ENCODE measurements at regions not wholly inside any gene's neighbourhood (a gene's known extent, or its start where the extent isn't known, plus 50 kb on each side); places are given as distances from the start of the nearest gene placed in this dataset.

- no peaks in the 10 kb centered on the region for H3K36me3 ChIP-seq (ENCODE audit: control insufficient read depth in 5 of 5, insufficient read depth in 5 of 5, low read length in 5 of 5)
- no peaks in the 10 kb centered on the region for H3K4me1 ChIP-seq (ENCODE audit: control insufficient read depth in 5 of 5, insufficient read depth in 5 of 5, low read length in 5 of 5)
- H3K4me3 ChIP-seq (ENCODE audit: low read depth in 1 of 5, low read length in 5 of 5), result no peak overlapping the region
These were observed 410.2 kb upstream of the LARGE1 start for GRCh38 chr22:34330432-34330831.

GRCh38 chr22:34333285-34333684 lies 413.0 kb upstream of the LARGE1 start:
- Histone ChIP-seq H3K9me3 (ENCODE audit: control insufficient read depth in 5 of 5, low read length in 5 of 5) (peaks cover 0 to 24% (median 17%) of the 10 kb centered on the region in 5 donors), H3K4me1 (ENCODE audit: control insufficient read depth in 5 of 5, insufficient read depth in 5 of 5, low read length in 5 of 5) (no peaks in the 10 kb centered on the region), H3K27me3 (ENCODE audit: control insufficient read depth in 5 of 5, insufficient read depth in 4 of 5, low read length in 5 of 5) (no peaks in the 10 kb centered on the region), H3K27ac (ENCODE audit: low read depth, low read length) (no peak overlapping the region), H3K36me3 (ENCODE audit: control insufficient read depth in 5 of 5, insufficient read depth in 5 of 5, low read length in 5 of 5) (no peaks in the 10 kb centered on the region), H3K9ac (ENCODE audit: low read length in 5 of 5) (no peak overlapping the region), H3K4me3 (ENCODE audit: low read depth in 1 of 5, low read length in 5 of 5) (no peak overlapping the region)

More at GRCh38 chr22:34330432-34330831, 410.2 kb upstream of the LARGE1 start:
- H3K27ac ChIP-seq (ENCODE audit: low read depth, low read length), result no peak overlapping the region
- H3K9me3 ChIP-seq (ENCODE audit: control insufficient read depth in 5 of 5, low read length in 5 of 5), result peaks cover 0 to 18% (median 14%) of the 10 kb centered on the region in 5 donors
- H3K27me3 ChIP-seq (ENCODE audit: control insufficient read depth in 5 of 5, insufficient read depth in 4 of 5, low read length in 5 of 5), result no peaks in the 10 kb centered on the region
- H3K9ac ChIP-seq (ENCODE audit: low read length in 5 of 5), result no peak overlapping the region

- Histone ChIP-seq H3K27ac (ENCODE audit: low read depth, low read length) (no peak overlapping the region), H3K4me1 (ENCODE audit: control insufficient read depth in 5 of 5, insufficient read depth in 5 of 5, low read length in 5 of 5) (no peaks in the 10 kb centered on the region), H3K27me3 (ENCODE audit: control insufficient read depth in 5 of 5, insufficient read depth in 4 of 5, low read length in 5 of 5) (no peaks in the 10 kb centered on the region), H3K36me3 (ENCODE audit: control insufficient read depth in 5 of 5, insufficient read depth in 5 of 5, low read length in 5 of 5) (no peaks in the 10 kb centered on the region), H3K9me3 (ENCODE audit: control insufficient read depth in 5 of 5, low read length in 5 of 5) (peaks cover 0 to 24% (median 17%) of the 10 kb centered on the region in 5 donors), H3K4me3 (ENCODE audit: low read depth in 1 of 5, low read length in 5 of 5) (peak overlapping the region in 1 of 5 donors; percentile 23), H3K9ac (ENCODE audit: low read length in 5 of 5) (no peak overlapping the region)
These were observed 414.6 kb upstream of the LARGE1 start for GRCh38 chr22:34334893-34335292.

GRCh38 chr22:34344702-34345101 lies 424.4 kb upstream of the LARGE1 start:
- Histone ChIP-seq H3K27me3 (ENCODE audit: control insufficient read depth in 5 of 5, insufficient read depth in 4 of 5, low read length in 5 of 5) (peaks cover 0 to 6% (median 0%) of the 10 kb centered on the region in 5 donors), H3K27ac (ENCODE audit: low read depth, low read length) (no peak overlapping the region), H3K9me3 (ENCODE audit: control insufficient read depth in 5 of 5, low read length in 5 of 5) (no peaks in the 10 kb centered on the region), H3K36me3 (ENCODE audit: control insufficient read depth in 5 of 5, insufficient read depth in 5 of 5, low read length in 5 of 5) (no peaks in the 10 kb centered on the region), H3K4me1 (ENCODE audit: control insufficient read depth in 5 of 5, insufficient read depth in 5 of 5, low read length in 5 of 5) (no peaks in the 10 kb centered on the region), H3K9ac (ENCODE audit: low read length in 5 of 5) (no peak overlapping the region), H3K4me3 (ENCODE audit: low read depth in 1 of 5, low read length in 5 of 5) (no peak overlapping the region)

GRCh38 chr22:34354071-34354817 lies 434.0 kb upstream of the LARGE1 start:
- H3K4me3 ChIP-seq (ENCODE audit: low read depth in 1 of 5, low read length in 5 of 5), result no peak overlapping the region
- H3K9me3 ChIP-seq (ENCODE audit: control insufficient read depth in 5 of 5, low read length in 5 of 5), result no peaks in the 10 kb centered on the region
- H3K36me3 ChIP-seq (ENCODE audit: control insufficient read depth in 5 of 5, insufficient read depth in 5 of 5, low read length in 5 of 5), result no peaks in the 10 kb centered on the region
- H3K9ac ChIP-seq (ENCODE audit: low read length in 5 of 5), result no peak overlapping the region
- peaks cover 0 to 3% (median 0%) of the 10 kb centered on the region in 5 donors for H3K4me1 ChIP-seq (ENCODE audit: control insufficient read depth in 5 of 5, insufficient read depth in 5 of 5, low read length in 5 of 5)
- peaks cover 0 to 7% (median 0%) of the 10 kb centered on the region in 5 donors for H3K27me3 ChIP-seq (ENCODE audit: control insufficient read depth in 5 of 5, insufficient read depth in 4 of 5, low read length in 5 of 5)
- H3K27ac ChIP-seq (ENCODE audit: low read depth, low read length), result no peak overlapping the region

- Histone ChIP-seq H3K4me3 (ENCODE audit: low read depth in 1 of 5, low read length in 5 of 5) (no peak overlapping the region), H3K27ac (ENCODE audit: low read depth, low read length) (no peak overlapping the region), H3K4me1 (ENCODE audit: control insufficient read depth in 5 of 5, insufficient read depth in 5 of 5, low read length in 5 of 5) (peaks cover 0 to 3% (median 0%) of the 10 kb centered on the region in 5 donors), H3K9me3 (ENCODE audit: control insufficient read depth in 5 of 5, low read length in 5 of 5) (no peaks in the 10 kb centered on the region), H3K36me3 (ENCODE audit: control insufficient read depth in 5 of 5, insufficient read depth in 5 of 5, low read length in 5 of 5) (no peaks in the 10 kb centered on the region), H3K27me3 (ENCODE audit: control insufficient read depth in 5 of 5, insufficient read depth in 4 of 5, low read length in 5 of 5) (peaks cover 0 to 7% (median 0%) of the 10 kb centered on the region in 5 donors), H3K9ac (ENCODE audit: low read length in 5 of 5) (no peak overlapping the region)
These were observed 436.2 kb upstream of the LARGE1 start for GRCh38 chr22:34356481-34356880.

GRCh38 chr22:34370711-34371110 lies 450.4 kb upstream of the LARGE1 start:
- Histone ChIP-seq H3K27me3 (ENCODE audit: control insufficient read depth in 5 of 5, insufficient read depth in 4 of 5, low read length in 5 of 5) (no peaks in the 10 kb centered on the region), H3K27ac (ENCODE audit: low read depth, low read length) (no peak overlapping the region), H3K4me3 (ENCODE audit: low read depth in 1 of 5, low read length in 5 of 5) (no peak overlapping the region), H3K36me3 (ENCODE audit: control insufficient read depth in 5 of 5, insufficient read depth in 5 of 5, low read length in 5 of 5) (no peaks in the 10 kb centered on the region), H3K9me3 (ENCODE audit: control insufficient read depth in 5 of 5, low read length in 5 of 5) (peaks cover 0 to 6% (median 4%) of the 10 kb centered on the region in 5 donors), H3K9ac (ENCODE audit: low read length in 5 of 5) (no peak overlapping the region), H3K4me1 (ENCODE audit: control insufficient read depth in 5 of 5, insufficient read depth in 5 of 5, low read length in 5 of 5) (no peaks in the 10 kb centered on the region)

- peaks cover 0 to 5% (median 0%) of the 10 kb centered on the region in 5 donors for H3K27me3 ChIP-seq (ENCODE audit: control insufficient read depth in 5 of 5, insufficient read depth in 4 of 5, low read length in 5 of 5)
- no peaks in the 10 kb centered on the region for H3K9me3 ChIP-seq (ENCODE audit: control insufficient read depth in 5 of 5, low read length in 5 of 5)
- no peaks in the 10 kb centered on the region for H3K36me3 ChIP-seq (ENCODE audit: control insufficient read depth in 5 of 5, insufficient read depth in 5 of 5, low read length in 5 of 5)
- H3K9ac ChIP-seq (ENCODE audit: low read length in 5 of 5), result no peak overlapping the region
- no peaks in the 10 kb centered on the region for H3K4me1 ChIP-seq (ENCODE audit: control insufficient read depth in 5 of 5, insufficient read depth in 5 of 5, low read length in 5 of 5)
- no peak overlapping the region for H3K4me3 ChIP-seq (ENCODE audit: low read depth in 1 of 5, low read length in 5 of 5)
- no peak overlapping the region for H3K27ac ChIP-seq (ENCODE audit: low read depth, low read length)
These were observed 459.5 kb upstream of the LARGE1 start for GRCh38 chr22:34379825-34380224.

GRCh38 chr22:34380532-34380931 lies 460.3 kb upstream of the LARGE1 start:
- H3K27ac ChIP-seq (ENCODE audit: low read depth, low read length), result no peak overlapping the region
- H3K9ac ChIP-seq (ENCODE audit: low read length in 5 of 5), result no peak overlapping the region
- H3K9me3 ChIP-seq (ENCODE audit: control insufficient read depth in 5 of 5, low read length in 5 of 5), result no peaks in the 10 kb centered on the region
- H3K4me1 ChIP-seq (ENCODE audit: control insufficient read depth in 5 of 5, insufficient read depth in 5 of 5, low read length in 5 of 5), result no peaks in the 10 kb centered on the region
- peaks cover 0 to 5% (median 0%) of the 10 kb centered on the region in 5 donors for H3K27me3 ChIP-seq (ENCODE audit: control insufficient read depth in 5 of 5, insufficient read depth in 4 of 5, low read length in 5 of 5)
- no peaks in the 10 kb centered on the region for H3K36me3 ChIP-seq (ENCODE audit: control insufficient read depth in 5 of 5, insufficient read depth in 5 of 5, low read length in 5 of 5)
- H3K4me3 ChIP-seq (ENCODE audit: low read depth in 1 of 5, low read length in 5 of 5), result no peak overlapping the region

- H3K4me3 ChIP-seq (ENCODE audit: low read depth in 1 of 5, low read length in 5 of 5), result no peak overlapping the region
- H3K9ac ChIP-seq (ENCODE audit: low read length in 5 of 5), result no peak overlapping the region
- H3K27me3 ChIP-seq (ENCODE audit: control insufficient read depth in 5 of 5, insufficient read depth in 4 of 5, low read length in 5 of 5), result no peaks in the 10 kb centered on the region
- no peaks in the 10 kb centered on the region for H3K4me1 ChIP-seq (ENCODE audit: control insufficient read depth in 5 of 5, insufficient read depth in 5 of 5, low read length in 5 of 5)
- H3K27ac ChIP-seq (ENCODE audit: low read depth, low read length), result no peak overlapping the region
- no peaks in the 10 kb centered on the region for H3K36me3 ChIP-seq (ENCODE audit: control insufficient read depth in 5 of 5, insufficient read depth in 5 of 5, low read length in 5 of 5)
- H3K9me3 ChIP-seq (ENCODE audit: control insufficient read depth in 5 of 5, low read length in 5 of 5), result peaks cover 0 to 11% (median 0%) of the 10 kb centered on the region in 5 donors
These were observed 470.1 kb upstream of the LARGE1 start for GRCh38 chr22:34390400-34390799.

Data from subcutaneous abdominal adipose tissue (tissue), 5 donors.